ENCODE measurements at regions not wholly inside any gene's neighbourhood (a gene's known extent, or its start where the extent isn't known, plus 50 kb on each side); places are given as distances from the start of the nearest gene placed in this dataset.

DNA sequence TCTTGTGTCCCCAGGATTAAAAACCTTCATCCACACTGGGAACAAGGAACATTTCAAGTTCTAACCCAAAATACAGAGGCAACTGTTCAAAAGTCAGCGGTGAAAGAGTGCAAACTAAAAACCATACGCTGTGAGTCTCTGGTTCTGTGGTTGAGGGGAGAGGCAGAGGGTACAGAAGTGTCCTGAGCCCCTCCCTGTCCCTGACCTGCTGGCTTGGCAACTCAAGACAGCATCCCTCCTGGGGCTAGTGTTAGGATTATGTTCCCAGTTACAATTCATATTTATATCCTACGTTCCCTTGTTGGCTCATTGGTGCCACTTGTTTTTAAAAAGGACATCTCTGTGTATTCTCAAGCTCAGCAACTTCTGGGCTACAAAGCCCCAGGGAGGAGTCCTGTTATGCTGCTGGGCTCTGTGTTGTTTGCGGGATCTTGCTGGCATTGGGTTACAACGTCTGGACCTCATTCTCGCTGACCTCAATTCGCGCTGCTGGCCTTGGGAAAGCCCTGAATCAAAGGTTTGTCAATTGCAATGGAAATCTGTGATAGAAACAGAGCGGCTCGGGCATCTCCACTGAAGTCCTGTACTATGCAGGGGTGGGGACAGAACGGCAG lies 420.8 kb downstream of the FUT8 start:
- WGBS, 2 donors, result 83 to 90% methylated on average over 11 of the region's 11 CpGs
- no peaks in the 10 kb centered on the region for H3K9me3 ChIP-seq
- no peaks in the 10 kb centered on the region for H3K27me3 ChIP-seq
- H3K27ac ChIP-seq, result no peak overlapping the region
- DNase-seq, result no peak
- no peak for FAIRE-seq
- TF ChIP-seq, protein P1, sequence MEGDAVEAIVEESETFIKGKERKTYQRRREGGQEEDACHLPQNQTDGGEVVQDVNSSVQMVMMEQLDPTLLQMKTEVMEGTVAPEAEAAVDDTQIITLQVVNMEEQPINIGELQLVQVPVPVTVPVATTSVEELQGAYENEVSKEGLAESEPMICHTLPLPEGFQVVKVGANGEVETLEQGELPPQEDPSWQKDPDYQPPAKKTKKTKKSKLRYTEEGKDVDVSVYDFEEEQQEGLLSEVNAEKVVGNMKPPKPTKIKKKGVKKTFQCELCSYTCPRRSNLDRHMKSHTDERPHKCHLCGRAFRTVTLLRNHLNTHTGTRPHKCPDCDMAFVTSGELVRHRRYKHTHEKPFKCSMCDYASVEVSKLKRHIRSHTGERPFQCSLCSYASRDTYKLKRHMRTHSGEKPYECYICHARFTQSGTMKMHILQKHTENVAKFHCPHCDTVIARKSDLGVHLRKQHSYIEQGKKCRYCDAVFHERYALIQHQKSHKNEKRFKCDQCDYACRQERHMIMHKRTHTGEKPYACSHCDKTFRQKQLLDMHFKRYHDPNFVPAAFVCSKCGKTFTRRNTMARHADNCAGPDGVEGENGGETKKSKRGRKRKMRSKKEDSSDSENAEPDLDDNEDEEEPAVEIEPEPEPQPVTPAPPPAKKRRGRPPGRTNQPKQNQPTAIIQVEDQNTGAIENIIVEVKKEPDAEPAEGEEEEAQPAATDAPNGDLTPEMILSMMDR (IDR thresholded peaks at IDR 0.05), result no peak
- ATAC-seq, result no peak
- no peaks in the 10 kb centered on the region for H3K4me1 ChIP-seq
- no peaks in the 10 kb centered on the region for H3K36me3 ChIP-seq
- intact Hi-C loops (cut with DNase I), result no loop called here
- no peak overlapping the region for H3K4me3 ChIP-seq

DNA sequence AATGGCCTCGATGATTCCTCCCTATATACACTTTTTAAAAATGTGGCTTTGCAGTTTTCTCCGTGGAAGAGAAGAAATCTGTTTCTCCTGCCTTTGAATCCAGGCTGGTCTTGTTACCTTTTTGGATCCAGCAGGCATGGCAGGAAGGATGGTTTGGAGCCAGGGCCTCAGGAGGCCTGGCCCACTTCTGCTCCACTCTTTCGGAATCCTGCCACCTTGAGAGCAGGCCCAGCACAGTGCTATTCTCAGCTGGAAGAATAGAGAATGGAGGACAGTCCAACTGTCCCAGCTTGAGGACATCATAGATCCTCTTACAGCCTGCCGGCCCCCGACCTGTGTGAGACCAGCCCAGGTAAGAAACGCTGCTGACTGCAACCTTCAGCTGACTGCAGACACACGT lies 421.5 kb downstream of the FUT8 start:
- intact Hi-C loops (cut with DNase I), result no loop called here
- WGBS, 2 donors, result 81 to 96% methylated on average over 7 of the region's 7 CpGs

DNA sequence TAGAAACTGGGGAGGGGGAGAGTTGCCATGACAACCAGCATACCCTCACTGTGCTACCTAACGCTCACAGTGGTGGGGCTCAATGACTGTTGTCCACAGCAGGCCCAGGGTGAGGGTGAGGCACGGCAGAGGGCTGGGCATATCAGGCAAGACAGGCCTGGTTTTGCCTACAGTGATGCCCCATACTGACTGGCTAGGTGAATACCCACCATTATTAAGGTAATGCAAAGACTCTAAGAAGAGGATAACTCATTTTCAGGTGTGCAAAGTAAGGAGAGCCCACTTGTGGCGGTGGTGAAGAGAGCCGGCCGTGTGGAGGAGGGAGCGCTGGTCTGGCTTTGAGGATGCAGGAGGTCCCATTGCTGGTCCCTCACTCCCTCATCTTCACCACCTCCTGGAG lies 422.3 kb downstream of the FUT8 start:
- no peak for FAIRE-seq
- Histone ChIP-seq H3K9me3 (no peaks in the 10 kb centered on the region), H3K4me1 (no peaks in the 10 kb centered on the region)

More for the DNA sequence above, 421.5 kb downstream of the FUT8 start:
- FAIRE-seq (no peak), DNase-seq (no peak), ATAC-seq (no peak)
- H3K9me3 ChIP-seq, result no peaks in the 10 kb centered on the region
- TF ChIP-seq, protein P1 (IDR thresholded peaks at IDR 0.05), result no peak
- no peaks in the 10 kb centered on the region for H3K27me3 ChIP-seq
- no peak overlapping the region for H3K4me3 ChIP-seq
- H3K4me1 ChIP-seq, result no peaks in the 10 kb centered on the region
- H3K27ac ChIP-seq, result no peak overlapping the region
- H3K36me3 ChIP-seq, result no peaks in the 10 kb centered on the region

DNA sequence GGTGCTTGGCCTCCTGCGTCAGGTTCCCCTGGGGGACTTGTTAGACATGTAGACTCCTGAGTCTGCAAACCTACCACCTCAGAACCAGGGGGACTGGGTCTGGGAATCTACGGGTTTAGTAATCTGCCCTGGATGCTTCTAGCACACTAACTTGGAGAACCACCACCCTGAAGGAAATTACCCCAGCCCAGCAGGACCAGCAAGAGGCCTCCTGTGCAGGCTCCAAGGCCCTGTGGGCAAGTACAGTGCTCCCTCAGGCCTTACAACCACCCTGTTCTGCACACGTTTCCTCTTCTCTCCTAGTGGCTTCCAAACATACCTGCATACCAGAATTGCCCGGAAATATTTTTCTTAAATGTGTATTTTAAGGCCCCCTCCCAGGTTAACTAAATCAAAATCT lies 423.0 kb downstream of the FUT8 start:
- WGBS, 2 donors, result 88 to 91% methylated on average over 4 of the region's 4 CpGs
- Histone ChIP-seq H3K36me3 (no peaks in the 10 kb centered on the region), H3K27me3 (no peaks in the 10 kb centered on the region), H3K9me3 (no peaks in the 10 kb centered on the region), H3K4me3 (no peak overlapping the region), H3K27ac (no peak overlapping the region), H3K4me1 (no peaks in the 10 kb centered on the region)
- intact Hi-C loops (cut with DNase I), result no loop called here
- FAIRE-seq, result no peak
- no peak for DNase-seq
- TF ChIP-seq, protein P1 (IDR thresholded peaks at IDR 0.05), result no peak
- no peak for ATAC-seq

More for the DNA sequence above, 422.3 kb downstream of the FUT8 start:
- H3K4me3 ChIP-seq, result no peak overlapping the region
- H3K27me3 ChIP-seq, result no peaks in the 10 kb centered on the region
- ATAC-seq (no peak), DNase-seq (no peak)
- 96% methylated on average over 6 of the region's 6 CpGs for WGBS, 2 donors
- intact Hi-C loops (cut with DNase I), result no loop called here
- H3K27ac ChIP-seq, result no peak overlapping the region
- TF ChIP-seq, protein P1 (IDR thresholded peaks at IDR 0.05), result no peak
- no peaks in the 10 kb centered on the region for H3K36me3 ChIP-seq

DNA sequence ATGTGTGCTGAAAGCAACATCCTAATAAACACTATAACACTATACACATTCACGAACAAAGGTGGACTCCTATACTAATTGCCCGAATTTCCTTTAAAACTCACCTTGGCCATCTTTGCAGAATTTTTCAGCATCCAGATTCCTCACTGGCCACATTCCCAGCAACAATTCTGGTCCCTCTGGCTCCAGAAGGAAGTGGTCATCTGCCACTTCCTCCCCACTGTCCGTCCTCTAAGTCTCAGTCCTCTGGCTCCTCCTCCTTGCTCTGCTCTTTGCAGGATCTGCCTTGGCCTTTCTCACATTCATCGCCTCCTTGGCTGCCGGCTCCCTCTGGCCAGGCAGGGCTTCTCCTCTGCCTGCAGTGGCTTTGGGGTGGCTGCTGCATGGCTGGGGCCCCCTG lies 426.0 kb downstream of the FUT8 start:
- TF ChIP-seq, protein P1 (IDR thresholded peaks at IDR 0.05), result no peak
- no peak for ATAC-seq
- no peak overlapping the region for H3K4me3 ChIP-seq
- FAIRE-seq, result no peak
- no peaks in the 10 kb centered on the region for H3K36me3 ChIP-seq
- no peaks in the 10 kb centered on the region for H3K4me1 ChIP-seq
- H3K27ac ChIP-seq, result no peak overlapping the region
- WGBS, 2 donors, result 90% methylated on average over 5 of the region's 5 CpGs
- no peaks in the 10 kb centered on the region for H3K9me3 ChIP-seq
- intact Hi-C loops (cut with DNase I), result no loop called here
- H3K27me3 ChIP-seq, result no peaks in the 10 kb centered on the region
- no peak for DNase-seq

Data from pancreas (tissue), 10 donors.